ENCODE measurements at regions not wholly inside any gene's neighbourhood (a gene's known extent, or its start where the extent isn't known, plus 50 kb on each side); places are given as distances from the start of the nearest gene placed in this dataset.

GRCh38 chr6:154673919-154674318 is 59.3 kb upstream of the SCAF8 start:
- no peak overlapping the region for H3K4me3 ChIP-seq (ENCODE audit: low read depth, low read length)
- DNase-seq (ENCODE audit: low read depth) = no peak
- no peaks in the 10 kb centered on the region for H3K36me3 ChIP-seq (ENCODE audit: control insufficient read depth, insufficient read depth, low read length)
- no peaks in the 10 kb centered on the region for H3K27me3 ChIP-seq (ENCODE audit: control insufficient read depth, insufficient read depth, low read length)
- TF ChIP-seq CTCF (IDR thresholded peaks at IDR 0.05; ENCODE audit: insufficient read depth, low read length, poor library complexity, severe bottlenecking) = no peak

GRCh38 chr6:154675602-154676088 is 57.6 kb upstream of the SCAF8 start:
- Histone ChIP-seq H3K27me3 (ENCODE audit: control insufficient read depth, insufficient read depth, low read length) (no peaks in the 10 kb centered on the region), H3K36me3 (ENCODE audit: control insufficient read depth, insufficient read depth, low read length) (no peaks in the 10 kb centered on the region), H3K4me3 (ENCODE audit: low read depth, low read length) (no peak overlapping the region)
- DNase-seq (ENCODE audit: low read depth) = peak; percentile 80
- TF ChIP-seq CTCF (IDR thresholded peaks at IDR 0.05; ENCODE audit: insufficient read depth, low read length, poor library complexity, severe bottlenecking) = peak; percentile 99

- TF ChIP-seq CTCF (IDR thresholded peaks at IDR 0.05; ENCODE audit: insufficient read depth, low read length, poor library complexity, severe bottlenecking) = no peak
- DNase-seq (ENCODE audit: low read depth) = no peak
- no peaks in the 10 kb centered on the region for H3K27me3 ChIP-seq (ENCODE audit: control insufficient read depth, insufficient read depth, low read length)
- no peak overlapping the region for H3K4me3 ChIP-seq (ENCODE audit: low read depth, low read length)
- no peaks in the 10 kb centered on the region for H3K36me3 ChIP-seq (ENCODE audit: control insufficient read depth, insufficient read depth, low read length)
Observed at GRCh38 chr6:154682633-154683125, 50.5 kb upstream of the SCAF8 start.
